Activated T-cell treated with anti-CD3 and anti-CD28 coated beads for 24 hours (primary cell): ENCODE measurements at regions not wholly inside any gene's neighbourhood (a gene's known extent, or its start where the extent isn't known, plus 50 kb on each side); places are given as distances from the start of the nearest gene placed in this dataset.

ENCODE experiments used
- DNase-seq: peaks from one replicate; pipeline ENCODE4 v3.0.0-alpha.2; 2020; ENCODE audit warnings: low read depth

DNA sequence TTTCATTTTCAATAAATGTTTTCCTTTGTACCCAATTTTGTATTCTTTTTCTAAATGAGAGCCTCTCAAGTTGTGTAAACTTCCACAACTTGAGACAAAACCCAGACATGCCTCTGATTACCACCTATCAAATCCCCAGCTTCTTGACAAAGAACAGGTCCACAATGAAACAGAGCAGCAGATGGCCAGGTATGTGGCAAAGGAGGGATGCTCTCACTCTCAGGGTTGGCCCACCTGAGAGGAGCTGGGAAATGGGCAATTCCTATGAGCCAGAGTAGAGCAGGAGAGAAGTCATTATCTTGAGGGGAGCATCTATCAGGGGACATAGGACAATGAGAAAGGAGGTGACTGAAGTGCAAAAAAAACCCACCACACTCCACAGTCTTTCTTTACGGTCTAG is 273.5 kb upstream of the FAM241A start:
- DNase-seq = no peak

DNA sequence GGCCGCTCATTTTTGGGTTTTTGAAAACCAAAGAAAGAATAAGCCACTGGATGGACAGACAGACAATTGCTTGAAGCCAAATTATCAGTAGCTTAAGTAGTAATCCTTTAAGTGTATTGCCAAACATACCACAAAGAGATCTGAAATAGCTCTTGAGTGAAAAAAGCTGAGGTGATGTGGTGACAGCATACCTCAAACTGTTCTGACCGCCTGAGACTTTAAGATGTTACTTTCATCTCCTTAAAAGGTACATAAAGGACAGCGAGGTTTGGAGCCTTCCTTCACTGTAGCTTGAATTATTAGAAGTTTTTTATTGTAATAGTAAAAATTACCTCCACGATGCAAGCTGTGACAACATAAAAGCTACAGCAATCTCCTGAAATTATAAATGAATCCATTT is 271.5 kb upstream of the FAM241A start:
- no peak for DNase-seq

DNA sequence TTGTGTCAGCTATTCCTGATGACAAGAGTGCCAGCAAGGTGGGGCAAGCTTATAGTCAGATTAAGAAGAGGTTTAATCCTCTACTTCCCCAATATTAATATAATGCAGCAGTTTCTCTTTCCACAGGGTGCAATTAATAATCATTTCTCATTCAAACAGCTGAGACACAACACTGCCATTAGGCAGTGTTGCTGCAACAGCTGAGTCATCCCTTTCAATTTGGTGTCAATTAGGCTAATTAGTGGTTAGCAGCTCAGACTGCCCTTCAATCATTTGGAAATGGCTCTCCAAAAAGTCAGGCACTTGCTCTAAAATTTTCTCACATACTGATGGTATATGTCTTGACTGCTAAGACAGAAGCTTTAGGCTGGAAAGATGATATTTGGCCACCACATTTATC is 265.7 kb upstream of the FAM241A start:
- no peak for DNase-seq

DNA sequence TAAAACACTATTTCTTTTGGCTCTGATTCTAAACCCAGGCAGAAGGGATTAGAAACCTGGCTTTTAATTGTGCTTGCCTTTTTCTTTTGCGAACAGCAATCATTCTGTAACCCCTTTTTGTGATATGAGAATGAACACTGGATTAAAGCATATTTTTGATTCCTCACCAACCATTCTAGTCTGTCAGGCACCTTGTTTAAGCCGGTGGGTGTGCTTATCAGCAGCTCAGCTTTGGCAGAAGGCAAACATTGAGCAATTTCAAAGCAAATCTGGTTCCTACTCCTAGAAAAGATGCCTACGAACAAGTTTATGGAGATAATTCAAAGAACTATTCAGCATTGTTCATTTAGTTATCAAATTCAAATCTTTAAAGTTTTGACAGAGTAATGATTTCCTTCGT is 265.1 kb upstream of the FAM241A start:
- DNase-seq = no peak

DNA sequence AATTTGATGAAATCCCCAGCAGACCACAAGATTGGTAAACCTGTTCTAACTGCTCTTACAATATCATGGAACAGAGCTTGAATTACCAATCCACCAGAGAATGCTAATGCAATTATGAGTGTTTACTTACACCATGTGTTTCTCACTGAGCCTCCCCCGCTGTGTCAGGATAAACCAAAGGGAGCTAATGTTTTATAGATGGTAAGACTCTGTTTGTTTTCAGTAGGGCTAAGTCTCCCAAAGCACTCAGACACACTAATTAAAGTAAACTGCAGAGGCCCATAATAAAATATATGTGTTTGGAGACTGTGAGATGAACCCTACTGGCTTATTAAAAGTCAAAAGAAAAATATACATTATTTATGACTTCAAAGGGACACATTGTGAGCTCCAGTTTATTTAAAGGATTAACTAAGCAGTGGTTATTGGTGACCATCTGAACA is 261.7 kb upstream of the FAM241A start:
- DNase-seq = no peak

DNA sequence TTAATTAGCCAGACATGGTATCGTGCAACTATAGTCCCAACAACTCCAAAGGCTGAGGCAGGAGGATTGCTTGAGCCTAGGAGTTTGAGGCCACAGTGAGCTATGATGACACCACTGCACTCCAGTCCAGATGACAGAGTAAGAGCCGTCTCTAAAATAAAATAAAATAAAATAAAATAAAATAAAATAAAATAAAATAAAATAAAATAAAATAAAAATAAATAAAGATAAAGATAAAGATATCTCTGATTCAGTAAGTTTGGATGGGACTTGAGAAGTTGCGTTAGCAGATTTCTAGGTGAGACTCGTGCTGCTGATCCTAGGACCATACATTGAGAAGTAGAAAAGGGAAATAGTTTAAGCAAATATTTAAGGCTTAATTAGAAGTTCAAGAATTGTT is 254.8 kb upstream of the FAM241A start:
- no peak for DNase-seq

DNA sequence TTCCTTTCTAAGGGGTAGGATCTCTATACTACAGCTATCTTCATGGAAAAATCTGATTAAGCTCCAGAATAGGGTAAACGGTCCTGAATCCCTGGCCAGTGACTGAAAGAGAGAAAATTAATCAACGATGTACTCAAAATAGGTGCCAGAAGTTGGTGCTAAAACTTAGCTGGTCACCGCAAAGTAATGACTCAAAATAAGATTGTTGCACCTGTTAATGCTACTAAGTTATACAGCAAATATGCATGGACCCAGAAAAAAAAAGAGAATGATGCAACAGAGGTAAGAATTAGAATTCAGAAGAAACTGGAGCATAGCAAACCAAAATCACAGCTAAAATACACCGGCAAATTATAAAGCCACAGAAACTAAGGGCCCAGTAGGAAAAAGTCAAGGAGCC is 239.7 kb upstream of the FAM241A start:
- no peak for DNase-seq

DNA sequence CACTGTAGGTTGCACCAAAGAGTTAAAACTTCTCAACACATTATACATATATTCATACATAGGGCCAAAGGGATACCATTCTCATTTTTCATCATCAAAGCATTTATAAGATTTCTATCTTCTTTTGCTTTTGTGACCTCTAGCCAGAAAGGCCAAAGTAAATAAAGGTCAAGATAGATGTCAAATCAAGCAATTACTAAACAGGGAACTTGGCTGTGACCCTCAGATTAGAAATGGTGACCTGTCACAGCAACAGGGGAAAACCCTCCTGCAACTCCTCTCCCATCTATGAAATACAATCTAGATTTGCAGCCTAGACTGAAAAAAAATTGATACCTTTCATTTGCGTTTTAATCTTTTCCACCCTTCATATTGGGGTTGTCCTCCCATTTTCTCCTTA is 225.6 kb upstream of the FAM241A start:
- no peak for DNase-seq

DNA sequence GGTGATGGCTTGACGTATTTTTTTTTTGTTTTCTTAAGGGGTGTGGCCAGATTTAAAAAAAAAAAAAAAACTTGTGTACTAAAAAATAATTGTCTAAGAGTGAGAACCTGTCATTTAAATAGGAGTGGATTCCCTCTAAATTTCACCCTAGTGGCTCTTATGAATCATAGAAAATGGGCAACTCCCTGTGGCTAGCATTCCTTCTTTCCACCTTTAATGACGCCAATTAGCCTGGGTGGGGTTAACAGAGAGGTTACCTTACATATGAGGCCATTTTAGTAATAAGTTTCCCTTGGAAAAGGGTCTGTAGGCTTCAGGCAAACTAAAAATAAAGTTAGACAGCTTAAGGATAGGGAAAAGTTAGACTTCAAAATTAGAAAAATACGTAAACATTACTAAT is 223.5 kb upstream of the FAM241A start:
- DNase-seq = no peak

DNA sequence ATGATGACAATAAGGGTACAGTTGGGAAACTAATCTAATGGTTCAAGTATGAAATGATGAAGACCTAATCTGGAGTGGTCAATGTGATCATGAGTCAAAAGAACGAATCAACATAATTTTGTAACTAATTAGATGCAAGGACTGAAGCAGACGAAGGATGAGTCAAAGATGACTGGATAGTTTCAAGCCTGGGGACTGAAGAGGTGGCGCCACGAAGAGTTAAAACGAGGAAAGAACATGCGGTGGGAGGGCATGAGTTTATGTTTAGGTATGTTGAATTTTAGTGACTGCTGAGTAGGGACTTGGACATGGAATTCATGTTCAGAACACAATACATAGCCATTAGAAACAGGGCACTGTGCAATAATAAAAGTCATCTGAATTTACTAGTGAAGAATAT is 221.5 kb upstream of the FAM241A start:
- DNase-seq = no peak

DNA sequence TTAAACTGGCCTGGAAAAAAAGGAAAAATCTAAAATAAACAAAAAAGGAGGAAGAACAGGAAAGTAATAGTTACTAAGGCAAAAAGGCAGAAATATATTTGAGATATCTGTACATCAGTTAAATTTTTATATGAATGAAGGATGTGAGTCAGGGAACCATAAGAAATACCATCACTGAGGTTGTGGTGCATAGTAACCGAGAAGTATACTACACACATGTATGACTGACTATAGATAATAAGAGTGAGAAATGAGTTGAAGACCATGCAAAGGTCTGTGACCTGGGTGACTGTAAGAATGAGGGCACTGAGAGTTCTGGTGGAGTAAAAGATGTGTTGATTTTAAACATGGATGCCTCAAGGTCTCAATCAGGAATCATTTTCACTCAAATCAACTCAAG is 220.6 kb upstream of the FAM241A start:
- no peak for DNase-seq

DNA sequence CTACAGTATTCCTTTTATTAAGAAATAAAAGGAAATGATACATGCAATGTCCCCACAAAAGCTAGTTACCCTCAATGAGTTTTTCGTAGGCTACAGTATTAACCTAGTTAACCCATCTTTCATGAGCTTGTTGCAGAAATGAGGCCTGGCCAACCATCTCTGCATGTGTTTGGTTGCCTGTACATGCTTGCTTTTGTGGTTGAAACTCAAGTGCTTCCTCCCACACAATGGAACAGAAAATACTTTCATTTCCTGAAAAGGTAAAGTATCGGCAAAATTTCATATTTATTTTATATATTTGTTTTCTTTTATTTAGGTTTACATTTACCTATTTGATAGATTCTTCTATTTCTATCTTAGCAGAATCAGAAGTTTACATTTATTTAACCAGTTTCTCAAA is 214.6 kb upstream of the FAM241A start:
- no peak for DNase-seq

DNA sequence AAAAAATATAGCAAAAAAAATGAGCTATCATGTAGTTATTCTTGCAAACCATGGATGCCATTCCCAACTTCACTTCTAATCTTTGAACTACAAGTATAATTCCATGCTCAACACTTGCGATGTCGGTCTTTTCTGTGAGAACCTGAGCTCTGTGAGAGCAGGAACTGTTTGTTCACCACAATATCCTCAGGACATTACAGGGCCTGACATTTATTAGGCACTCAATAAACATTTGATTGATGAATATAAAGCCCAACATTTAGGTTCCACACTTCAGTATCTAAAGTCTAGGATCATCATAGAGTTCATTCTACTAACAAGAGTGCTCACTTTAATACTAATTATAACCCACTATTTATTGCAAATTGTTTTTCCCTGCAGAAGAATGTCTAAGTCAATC is 211.6 kb upstream of the FAM241A start:
- DNase-seq = no peak

DNA sequence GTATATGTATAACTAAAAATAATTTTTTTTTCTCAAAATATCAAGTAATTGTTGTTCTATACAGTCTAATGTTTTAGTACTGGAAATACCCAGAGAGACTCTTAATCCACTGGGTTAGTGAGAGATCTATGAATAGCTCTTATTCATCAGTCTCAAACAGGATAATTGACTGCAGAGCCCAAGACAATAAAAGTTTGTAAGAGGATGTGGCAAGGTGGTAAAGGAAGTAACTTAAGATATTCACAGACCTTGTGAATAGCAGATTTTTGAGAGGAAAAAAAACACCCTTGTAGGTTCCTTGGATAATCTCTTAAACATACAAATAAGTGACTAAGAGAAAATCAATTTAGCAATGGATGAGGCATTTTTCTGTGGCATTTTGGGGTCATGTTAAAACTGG is 210.9 kb upstream of the FAM241A start:
- DNase-seq = no peak

DNA sequence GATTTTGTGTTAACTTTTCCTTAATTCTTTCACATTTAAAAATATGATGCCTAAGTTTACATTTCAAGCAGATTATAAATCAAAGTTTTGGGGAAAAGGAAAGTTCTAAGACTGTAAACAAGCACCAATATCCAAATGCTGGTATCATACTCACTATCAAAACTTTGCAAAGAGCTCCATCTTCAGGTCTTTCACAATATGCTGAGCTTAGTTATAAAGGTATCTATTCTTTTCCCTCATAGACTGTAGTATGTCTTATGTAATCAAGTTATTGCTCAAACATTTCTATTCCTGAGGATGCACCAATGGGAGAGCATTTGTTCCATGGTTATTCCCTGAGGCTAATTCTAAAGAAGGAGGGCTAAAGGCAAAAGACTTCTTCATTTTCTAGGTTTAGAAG is 207.9 kb upstream of the FAM241A start:
- DNase-seq = no peak

DNA sequence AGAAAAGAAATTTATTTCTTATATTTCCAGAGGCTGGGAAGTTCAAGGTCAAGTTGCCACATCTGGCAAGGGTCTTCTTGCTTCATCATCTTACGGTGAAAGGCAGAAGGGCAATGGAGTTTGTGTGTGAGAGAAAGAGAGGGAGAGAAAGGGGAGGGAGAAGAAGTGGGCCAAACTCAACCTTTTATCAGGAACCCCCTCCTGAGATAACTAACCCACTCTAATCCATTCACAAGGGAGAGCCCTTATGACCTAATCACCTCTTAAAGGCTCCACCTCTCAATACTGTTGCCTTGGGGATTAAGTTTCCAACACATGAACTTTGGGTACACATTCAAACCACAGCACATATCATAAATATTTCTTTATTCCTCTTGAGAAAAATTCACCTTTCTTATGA is 203.3 kb upstream of the FAM241A start:
- no peak for DNase-seq

DNA sequence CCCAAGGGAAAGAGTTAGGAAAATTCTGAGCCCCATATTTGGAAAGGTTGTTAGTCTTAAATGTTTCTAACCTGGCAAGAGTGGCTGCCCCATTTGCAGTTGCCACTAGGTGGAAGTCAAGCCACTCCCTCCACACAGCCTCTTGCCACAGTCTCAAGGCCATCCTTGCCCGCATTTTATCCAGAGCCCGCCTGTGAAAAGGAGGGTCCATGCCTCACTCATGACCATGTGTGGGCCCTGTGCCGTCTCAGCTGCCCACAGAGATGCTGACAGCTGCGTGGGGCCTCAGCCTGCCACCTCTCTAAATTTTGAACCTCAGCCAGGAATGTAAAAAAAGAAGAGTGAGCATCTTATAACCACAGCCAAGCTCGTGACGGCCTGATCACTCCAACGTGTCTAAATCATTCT is 201.5 kb upstream of the FAM241A start:
- no peak for DNase-seq

DNA sequence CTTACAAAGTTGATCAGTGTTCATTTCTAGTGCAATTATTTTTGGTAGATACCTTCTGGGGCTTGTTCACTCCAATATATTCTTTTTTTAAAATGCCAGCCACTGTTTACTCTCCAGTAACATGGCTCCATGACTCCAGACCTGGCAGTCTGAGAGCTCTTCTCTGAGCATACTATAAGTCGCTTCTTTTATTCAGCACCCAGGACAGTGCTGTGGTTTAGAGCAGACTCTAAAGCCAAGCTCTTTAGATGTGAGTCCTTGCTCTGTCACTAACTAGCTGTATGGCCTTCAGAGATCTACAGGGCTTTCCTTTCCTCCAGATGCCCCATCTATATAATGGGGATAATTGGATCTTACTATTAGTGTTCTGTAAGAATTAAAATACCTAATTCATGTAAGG is 200.2 kb upstream of the FAM241A start:
- DNase-seq = no peak

DNA sequence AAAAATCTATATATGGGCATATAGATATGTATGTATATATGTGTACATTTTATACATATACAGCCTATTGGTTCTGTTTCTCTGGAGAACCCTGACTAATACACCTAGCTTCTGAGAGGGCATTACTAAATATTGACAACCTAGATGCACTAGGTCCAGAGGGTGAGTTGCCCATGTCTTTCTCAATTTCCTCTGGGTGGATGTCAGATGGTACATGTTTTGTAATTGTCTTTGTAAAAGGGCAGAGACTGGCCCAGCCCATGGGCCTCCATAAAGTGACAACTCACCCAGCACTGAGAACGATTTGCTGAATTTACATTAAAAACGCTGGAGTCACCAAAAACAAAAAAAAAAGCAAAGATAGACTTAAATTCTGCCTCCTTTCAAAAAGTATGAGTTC is 198.5 kb upstream of the FAM241A start:
- DNase-seq = no peak

DNA sequence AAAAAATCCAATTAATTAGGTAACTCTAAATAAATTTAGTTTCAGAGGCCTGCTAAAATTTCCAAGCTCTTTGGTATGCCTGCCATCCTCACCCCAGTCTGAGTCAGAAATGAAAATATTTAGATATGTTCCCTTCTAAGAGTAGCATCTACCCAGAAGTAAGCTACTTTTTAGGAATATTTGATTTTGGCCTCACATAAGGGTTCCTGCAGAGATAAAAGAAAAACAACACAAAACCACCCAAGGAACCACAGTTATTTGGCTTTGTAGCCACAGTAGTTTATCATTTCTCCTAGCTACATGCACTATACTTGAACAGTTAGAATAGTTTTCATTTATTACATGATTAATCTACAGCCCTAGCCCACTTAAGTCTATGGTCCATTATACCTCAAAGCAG is 192.6 kb upstream of the FAM241A start:
- no peak for DNase-seq

DNA sequence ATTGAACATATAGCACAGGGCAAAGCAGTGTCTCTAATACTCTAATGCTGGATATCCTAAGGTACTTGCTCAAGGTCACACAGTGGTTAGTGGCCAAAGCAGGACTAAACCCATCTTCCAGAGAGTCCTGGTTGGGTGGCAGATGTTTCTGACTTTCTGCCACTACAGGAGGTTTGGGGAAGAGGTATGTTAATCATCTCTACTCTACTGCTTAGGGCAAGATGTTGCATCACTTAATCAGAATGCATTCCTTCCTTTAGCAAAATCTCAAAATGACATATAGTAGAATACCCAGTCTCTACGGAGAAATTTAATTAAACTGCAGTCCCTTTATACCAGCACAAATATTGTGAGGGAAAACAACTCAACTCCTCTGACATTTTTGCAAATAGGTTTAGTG is 190.7 kb upstream of the FAM241A start:
- no peak for DNase-seq

DNA sequence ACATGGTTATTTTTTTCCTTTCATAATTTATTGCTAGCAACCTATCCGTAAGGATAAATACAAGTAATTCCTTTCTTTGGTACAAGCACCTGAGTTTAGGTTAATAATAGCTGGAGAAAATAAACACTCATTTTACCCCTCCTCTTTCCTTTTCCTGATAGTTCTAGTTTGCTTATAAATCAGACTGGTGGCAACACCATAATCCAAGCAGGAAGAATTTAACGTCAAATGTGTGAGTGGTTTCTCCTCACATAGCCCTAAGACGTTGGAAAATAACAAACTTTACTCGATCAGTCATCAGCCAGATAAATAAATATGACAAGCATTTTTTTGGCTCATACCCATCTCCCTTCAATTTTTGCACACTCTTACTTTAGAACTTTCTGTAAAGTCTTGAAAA is 190.3 kb upstream of the FAM241A start:
- no peak for DNase-seq

DNA sequence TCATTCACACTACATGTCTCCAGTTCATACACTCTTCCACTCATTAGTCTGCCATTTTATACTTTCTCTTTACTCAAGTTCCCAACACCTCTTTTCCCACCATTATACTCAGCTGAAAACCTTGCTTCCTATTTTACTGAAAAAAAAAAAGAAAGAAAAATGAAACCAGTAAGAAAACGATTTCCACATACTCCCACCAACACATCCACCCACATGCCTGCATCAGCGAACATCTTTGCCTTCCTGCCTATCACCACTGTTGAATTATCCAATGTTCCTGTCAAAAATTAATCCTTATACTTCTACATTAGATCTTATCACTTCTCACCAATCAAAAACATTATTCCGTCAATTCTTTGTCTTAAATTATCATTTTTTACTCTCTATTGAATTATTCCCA is 188.1 kb upstream of the FAM241A start:
- no peak for DNase-seq

DNA sequence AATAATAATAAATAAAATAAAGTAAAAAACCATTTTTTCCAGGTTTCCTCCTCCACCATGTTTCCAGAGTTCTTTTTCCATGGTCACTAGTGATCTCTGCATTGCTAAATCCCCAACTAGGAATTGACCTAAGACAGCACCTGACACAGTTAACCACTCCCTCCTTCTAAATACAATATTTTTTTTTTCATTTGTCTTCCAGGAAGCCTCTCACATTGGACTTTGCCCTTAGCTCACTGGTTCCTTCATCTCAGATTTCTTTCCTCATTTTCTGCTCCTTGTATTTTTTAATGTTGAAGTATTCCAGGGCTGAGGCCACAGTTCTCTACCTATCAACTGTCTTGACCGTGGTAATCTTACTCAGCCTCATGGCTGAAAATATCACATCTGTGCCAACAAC is 187.3 kb upstream of the FAM241A start:
- DNase-seq = no peak

DNA sequence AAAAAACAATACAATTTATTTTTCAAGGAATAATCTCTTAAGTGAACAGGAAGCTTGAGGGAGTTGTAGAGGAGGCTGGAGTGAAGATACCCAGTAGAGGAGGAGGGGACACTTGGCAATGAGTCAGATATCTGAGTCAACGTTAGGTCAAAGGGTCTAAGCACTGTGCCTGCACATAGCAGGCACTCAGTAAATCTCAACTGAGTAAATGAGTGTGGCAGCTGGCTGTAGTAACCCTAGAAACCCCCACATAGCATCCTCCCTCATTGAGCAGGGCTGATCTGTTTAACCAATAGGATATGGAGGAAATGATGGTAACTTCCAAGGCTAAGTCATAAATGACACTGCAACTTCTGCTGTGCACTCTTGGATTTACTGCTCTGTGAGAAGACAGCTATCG is 186.0 kb upstream of the FAM241A start:
- no peak for DNase-seq
